NB4 (cell line): ENCODE measurements at regions not wholly inside any gene's neighbourhood (a gene's known extent, or its start where the extent isn't known, plus 50 kb on each side); places are given as distances from the start of the nearest gene placed in this dataset.

Experiments
- DNase-seq: peaks from one replicate; pipeline ENCODE4 v3.0.0; 2010; ENCODE audit warnings: low read depth
- H3K4me3 ChIP-seq: one replicate; pipeline ENCODE4 v1.5.1; 2011; ENCODE audit warnings: mild to moderate bottlenecking, low read depth, low read length, moderate library complexity
- CTCF ChIP-seq: IDR thresholded peaks from one replicate; pipeline ENCODE4 v1.5.1; 2012; ENCODE audit warnings: low read depth, low read length
- MAX ChIP-seq: IDR thresholded peaks from 2 replicates; pipeline ENCODE4 v1.6.1; 2011; ENCODE audit warnings: low read depth, low read length
- MYC ChIP-seq: IDR thresholded peaks from 2 replicates; pipeline ENCODE4 v1.6.1; 2011; ENCODE audit warnings: low read depth, low read length
- POLR2A ChIP-seq: IDR thresholded peaks from 2 replicates; pipeline ENCODE4 v1.6.1; 2011; ENCODE audit warnings: mild to moderate bottlenecking; ENCODE audit not compliant: insufficient read length; ENCODE audit errors: extremely low read depth

- no peak overlapping the region for H3K4me3 ChIP-seq
- TF ChIP-seq MAX, result no peak
- no peak for TF ChIP-seq CTCF
- no peak for TF ChIP-seq MYC
- no peak for TF ChIP-seq POLR2A
- DNase-seq, result no peak
Observed at GRCh38 chr13:65670014-65670625, 1560.0 kb downstream of the PCDH9 start.

- DNase-seq, result no peak
- no peak overlapping the region for H3K4me3 ChIP-seq
- TF ChIP-seq CTCF (no peak), MAX (no peak), POLR2A (no peak), MYC (no peak)
Observed at GRCh38 chr13:65660731-65661130, 1569.4 kb downstream of the PCDH9 start.

- DNase-seq, result peak; percentile 12
- H3K4me3 ChIP-seq, result no peak overlapping the region
- TF ChIP-seq CTCF (peak; percentile 16), POLR2A (no peak)
Observed at GRCh38 chr13:65656740-65657329, 1573.3 kb downstream of the PCDH9 start.

- H3K4me3 ChIP-seq, result no peak overlapping the region
- TF ChIP-seq MYC (no peak), CTCF (no peak), MAX (no peak), POLR2A (no peak)
- DNase-seq, result no peak
Observed at GRCh38 chr13:65653613-65654012, 1576.5 kb downstream of the PCDH9 start.

GRCh38 chr13:65650321-65650720 lies 1579.8 kb downstream of the PCDH9 start:
- H3K4me3 ChIP-seq, result no peak overlapping the region
- DNase-seq, result no peak
- no peak for TF ChIP-seq POLR2A
- no peak for TF ChIP-seq MAX
- TF ChIP-seq MYC, result no peak
- no peak for TF ChIP-seq CTCF

GRCh38 chr13:65642996-65643395 lies 1587.1 kb downstream of the PCDH9 start:
- TF ChIP-seq MYC (no peak), POLR2A (no peak), MAX (no peak), CTCF (no peak)
- H3K4me3 ChIP-seq, result no peak overlapping the region
- no peak for DNase-seq
